ENCODE measurements at regions not wholly inside any gene's neighbourhood (a gene's known extent, or its start where the extent isn't known, plus 50 kb on each side); places are given as distances from the start of the nearest gene placed in this dataset.

GRCh38 chr12:18951218-18951617, 178.3 kb upstream of the PLEKHA5 start:
- in situ Hi-C loops (cut with MboI) (no loop called here), intact Hi-C loops (cut with micrococcal nuclease) (no loop called here)
- H3K9me3 ChIP-seq (replicated peaks; ENCODE audit: control insufficient read depth, insufficient read depth, low read depth, low read length) = no peaks in the 10 kb centered on the region
- H3K9ac ChIP-seq (ENCODE audit: insufficient read depth in 1 of 2, low read depth in 2 of 2, low read length in 2 of 2) = no peak overlapping the region
- H3K27ac ChIP-seq (ENCODE audit: extremely low read depth, low read depth, low read length) = no peak overlapping the region
- ChIA-PET CTCF (ENCODE audit: low intra/inter-chr PET ratio) (no interaction called here), POLR2A (no interaction called here)
- H4K20me1 ChIP-seq (replicated peaks; ENCODE audit: control insufficient read depth, insufficient read depth, low read length) = no peaks in the 10 kb centered on the region
- H3K27me3 ChIP-seq (ENCODE audit: control insufficient read depth in 2 of 2, insufficient read depth in 2 of 2, low read length in 2 of 2) = no peaks in the 10 kb centered on the region
- no peaks in the 10 kb centered on the region; a peak in 1 of 5 replicates for H3K4me1 ChIP-seq (replicated peaks in 1 of 2; ENCODE audit: control insufficient read depth in 2 of 2, insufficient read depth in 2 of 2, low read length in 2 of 2)
- ATAC-seq (no peak), DNase-seq (ENCODE audit: extremely low read depth in 1 of 4, low spot score in 3 of 4) (no peak), FAIRE-seq (no peak)
- no peaks in the 10 kb centered on the region for H3K9me1 ChIP-seq (ENCODE audit: control insufficient read depth, insufficient read depth, low read length)
- H2AFZ ChIP-seq (ENCODE audit: low read depth, low read length) = no peak overlapping the region
- H3K79me2 ChIP-seq (ENCODE audit: control insufficient read depth, insufficient read depth, low read length) = no peaks in the 10 kb centered on the region
- no peak overlapping the region for H3K4me2 ChIP-seq (ENCODE audit: insufficient read depth, low read length)
- TF ChIP-seq CEBPG (CRISPR knock-in tag; IDR thresholded peaks at IDR 0.05) (0 out of 2 replicates have a peak, but pooled peaks have one; percentile 27), CEBPG (tag; conservative IDR thresholded peaks at IDR 0.05 in 1 of 2, IDR thresholded peaks at IDR 0.05 in 1 of 2) (peak in 1 of 2 experiments; percentile 45; a peak in 1 of 4 replicates), KLF1 (tag; IDR thresholded peaks at IDR 0.05) (no peak), ATF3 (IDR thresholded peaks at IDR 0.05) (peak; percentile 22; the same call in 1 of the 2 replicates), ATF3 (CRISPR knock-in tag; conservative IDR thresholded peaks at IDR 0.05) (no peak), FOXK1 (CRISPR knock-in tag; IDR thresholded peaks at IDR 0.05; ENCODE audit: borderline replicate concordance) (no peak), ZBED1 (IDR thresholded peaks at IDR 0.05) (no peak), FOXJ2 (tag; IDR thresholded peaks at IDR 0.05) (no peak), E2F3 (CRISPR knock-in tag; IDR thresholded peaks at IDR 0.05) (no peak), ELK1 (CRISPR knock-in tag; IDR thresholded peaks at IDR 0.05) (no peak)
- H3K4me3 ChIP-seq = no peak overlapping the region
- no TSS peak for BruUV-seq (replicated peaks)
- 25% methylated on average over 6 of the region's 6 CpGs for WGBS (ENCODE audit: insufficient coverage, low coverage, missing lambda C conversion rate)
- H3K36me3 ChIP-seq (ENCODE audit: control insufficient read depth, insufficient read depth, low read length) = no peaks in the 10 kb centered on the region

Data from K562 (cell line).